ENCODE measurements at regions not wholly inside any gene's neighbourhood (a gene's known extent, or its start where the extent isn't known, plus 50 kb on each side); places are given as distances from the start of the nearest gene placed in this dataset.

DNA sequence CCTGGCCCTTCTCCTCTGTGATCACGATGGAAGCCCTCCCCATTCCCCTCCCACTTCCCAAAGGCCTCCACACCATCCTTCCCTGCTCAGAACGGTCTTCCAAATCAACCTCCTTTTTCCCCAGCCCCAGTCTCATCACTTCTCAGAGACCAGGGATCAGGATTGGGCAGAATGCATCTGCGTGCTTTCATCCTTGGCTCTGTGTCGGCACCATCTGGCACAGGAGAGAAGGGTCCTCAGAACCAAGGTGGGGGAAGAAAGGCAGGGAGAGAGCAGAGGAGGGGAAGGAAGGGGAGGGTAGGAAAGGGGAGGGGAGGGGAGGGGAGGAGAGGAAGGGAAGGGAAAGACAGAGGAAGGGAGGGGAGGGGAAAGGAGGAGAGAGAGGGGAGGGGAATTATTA is 52.4 kb upstream of the FICD start:
- DNase-seq (ENCODE audit: low spot score), result no peak
- in situ Hi-C loops (cut with MboI; ENCODE audit: low sequenced_read_pairs, unreplicated experiment), result no loop called here

DNA sequence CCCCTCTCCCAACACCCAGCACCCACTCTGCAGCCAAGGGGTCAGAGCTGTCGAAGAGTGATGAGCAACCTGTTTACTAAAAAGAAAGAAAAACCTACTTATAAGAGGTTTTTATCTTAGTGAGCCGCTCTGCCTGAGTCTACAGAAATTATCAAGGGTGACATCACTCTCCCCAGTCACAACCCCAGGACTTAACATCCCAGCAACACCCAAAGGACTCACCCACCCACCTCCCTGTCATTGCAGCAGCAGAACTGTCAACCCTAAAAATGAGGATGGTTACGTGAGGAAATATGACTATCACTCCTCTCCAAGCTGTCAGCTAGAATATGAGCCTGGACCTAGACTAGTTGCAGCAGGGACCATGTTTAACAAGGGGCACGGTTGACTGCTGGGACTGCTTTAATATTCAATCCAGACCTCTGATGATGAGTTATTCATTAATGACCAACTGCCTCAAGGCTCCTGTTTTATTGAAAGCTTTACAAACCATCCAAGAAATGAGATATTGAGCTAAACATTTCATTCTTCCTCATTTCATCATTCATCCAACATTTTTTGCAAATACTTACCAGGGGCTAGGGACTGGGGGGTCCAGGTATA is 53.9 kb upstream of the FICD start:
- no peak for DNase-seq (ENCODE audit: low spot score)
- TF ChIP-seq, protein P1, sequence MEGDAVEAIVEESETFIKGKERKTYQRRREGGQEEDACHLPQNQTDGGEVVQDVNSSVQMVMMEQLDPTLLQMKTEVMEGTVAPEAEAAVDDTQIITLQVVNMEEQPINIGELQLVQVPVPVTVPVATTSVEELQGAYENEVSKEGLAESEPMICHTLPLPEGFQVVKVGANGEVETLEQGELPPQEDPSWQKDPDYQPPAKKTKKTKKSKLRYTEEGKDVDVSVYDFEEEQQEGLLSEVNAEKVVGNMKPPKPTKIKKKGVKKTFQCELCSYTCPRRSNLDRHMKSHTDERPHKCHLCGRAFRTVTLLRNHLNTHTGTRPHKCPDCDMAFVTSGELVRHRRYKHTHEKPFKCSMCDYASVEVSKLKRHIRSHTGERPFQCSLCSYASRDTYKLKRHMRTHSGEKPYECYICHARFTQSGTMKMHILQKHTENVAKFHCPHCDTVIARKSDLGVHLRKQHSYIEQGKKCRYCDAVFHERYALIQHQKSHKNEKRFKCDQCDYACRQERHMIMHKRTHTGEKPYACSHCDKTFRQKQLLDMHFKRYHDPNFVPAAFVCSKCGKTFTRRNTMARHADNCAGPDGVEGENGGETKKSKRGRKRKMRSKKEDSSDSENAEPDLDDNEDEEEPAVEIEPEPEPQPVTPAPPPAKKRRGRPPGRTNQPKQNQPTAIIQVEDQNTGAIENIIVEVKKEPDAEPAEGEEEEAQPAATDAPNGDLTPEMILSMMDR (IDR thresholded peaks at IDR 0.05; ENCODE audit: borderline replicate concordance, control extremely low read depth, extremely low read depth, insufficient read depth, missing control alignments), result no peak
- in situ Hi-C loops (cut with MboI; ENCODE audit: low sequenced_read_pairs, unreplicated experiment), result no loop called here

More for the DNA sequence above, 52.4 kb upstream of the FICD start:
- TF ChIP-seq, protein P1 (IDR thresholded peaks at IDR 0.05; ENCODE audit: borderline replicate concordance, control extremely low read depth, extremely low read depth, insufficient read depth, missing control alignments), result no peak

DNA sequence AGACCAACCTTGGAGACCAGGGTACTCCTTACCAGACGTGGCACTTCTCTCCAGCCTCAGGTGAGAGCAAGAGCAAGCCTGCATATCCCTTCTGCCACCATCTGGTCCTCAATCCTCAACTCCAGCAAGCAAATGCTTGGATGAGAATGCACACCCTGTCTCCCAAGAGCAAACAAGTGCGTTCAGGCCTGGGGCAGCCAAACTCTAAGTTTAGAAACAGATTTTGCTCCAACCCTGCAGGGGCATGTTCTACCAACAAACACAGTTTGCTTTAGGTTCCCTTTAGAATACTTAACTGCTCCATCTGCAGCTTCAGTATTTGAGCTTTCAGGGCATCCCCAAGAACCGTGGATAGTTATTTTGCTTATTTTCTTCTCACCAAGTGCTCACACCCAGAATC is 55.9 kb upstream of the FICD start:
- in situ Hi-C loops (cut with MboI; ENCODE audit: low sequenced_read_pairs, unreplicated experiment), result no loop called here
- TF ChIP-seq, protein P1 (IDR thresholded peaks at IDR 0.05; ENCODE audit: borderline replicate concordance, control extremely low read depth, extremely low read depth, insufficient read depth, missing control alignments), result no peak
- DNase-seq (ENCODE audit: low spot score), result no peak

DNA sequence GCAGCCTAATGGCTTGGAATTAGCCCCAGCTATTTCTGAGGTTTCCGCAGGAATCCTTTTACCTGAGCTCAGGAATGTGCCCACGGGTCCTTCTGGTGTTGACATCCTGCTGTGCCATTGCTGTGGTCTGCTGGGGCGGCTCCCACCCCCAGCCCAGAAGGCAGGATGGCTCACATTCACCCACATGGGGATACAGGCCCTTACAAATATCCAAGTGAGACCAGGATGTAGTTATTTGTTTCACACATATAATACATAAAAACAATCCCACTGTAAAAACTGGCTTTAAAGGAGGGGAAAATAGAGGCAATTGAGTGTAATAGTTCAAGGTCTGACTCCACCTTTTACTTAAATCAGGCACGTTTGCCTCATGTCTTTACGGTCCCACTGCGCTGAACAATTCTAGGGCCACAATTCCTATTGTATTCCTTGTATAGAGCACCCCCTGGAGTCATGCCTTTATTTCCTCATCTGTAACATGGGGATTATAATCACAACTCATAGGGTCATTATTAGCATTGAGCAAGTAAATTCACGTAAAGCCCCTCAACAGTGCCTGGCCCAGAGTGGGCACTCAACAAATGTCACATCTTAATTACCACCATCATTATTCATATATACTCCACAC is 57.2 kb upstream of the FICD start:
- in situ Hi-C loops (cut with MboI; ENCODE audit: low sequenced_read_pairs, unreplicated experiment), result no loop called here
- DNase-seq (ENCODE audit: low spot score), result no peak
- TF ChIP-seq, protein P1 (IDR thresholded peaks at IDR 0.05; ENCODE audit: borderline replicate concordance, control extremely low read depth, extremely low read depth, insufficient read depth, missing control alignments), result no peak

DNA sequence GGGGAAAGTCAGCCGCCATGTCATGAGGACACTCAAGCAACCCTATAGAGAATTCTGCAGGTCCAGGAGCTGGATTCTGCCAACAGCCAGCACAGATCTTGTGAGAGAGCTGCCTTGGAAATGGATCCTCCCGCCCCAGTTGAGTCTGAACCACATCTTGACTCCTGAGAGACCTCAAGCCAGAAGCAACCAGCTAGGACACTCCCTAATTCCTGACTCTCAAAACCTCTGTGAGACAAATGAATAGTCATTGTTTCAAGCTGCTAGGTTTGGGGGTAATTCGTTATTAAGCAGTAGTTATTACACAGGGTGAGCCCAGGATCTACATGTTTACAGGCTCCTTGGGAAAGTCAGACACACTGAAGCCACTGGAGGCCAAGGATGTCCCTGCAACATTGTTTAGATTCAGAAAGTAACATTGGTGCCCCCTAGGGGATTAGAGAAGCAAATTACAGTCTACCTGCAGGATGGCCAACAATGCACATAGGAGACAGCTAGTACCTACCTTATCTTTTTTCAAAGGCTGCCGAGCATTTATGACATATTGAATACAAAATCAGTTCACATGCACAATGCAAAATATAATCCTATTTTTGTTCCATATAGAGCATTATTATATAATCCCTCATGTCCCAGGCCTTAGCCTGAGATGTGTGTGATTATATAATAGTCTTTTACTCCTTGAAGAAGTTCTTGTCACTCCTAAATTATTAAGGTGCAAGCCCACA is 57.9 kb upstream of the FICD start:
- DNase-seq (ENCODE audit: low spot score), result peak; percentile 72
- TF ChIP-seq, protein P1 (IDR thresholded peaks at IDR 0.05; ENCODE audit: borderline replicate concordance, control extremely low read depth, extremely low read depth, insufficient read depth, missing control alignments), result peak; percentile 51
- in situ Hi-C loops (cut with MboI; ENCODE audit: low sequenced_read_pairs, unreplicated experiment), result no loop called here

DNA sequence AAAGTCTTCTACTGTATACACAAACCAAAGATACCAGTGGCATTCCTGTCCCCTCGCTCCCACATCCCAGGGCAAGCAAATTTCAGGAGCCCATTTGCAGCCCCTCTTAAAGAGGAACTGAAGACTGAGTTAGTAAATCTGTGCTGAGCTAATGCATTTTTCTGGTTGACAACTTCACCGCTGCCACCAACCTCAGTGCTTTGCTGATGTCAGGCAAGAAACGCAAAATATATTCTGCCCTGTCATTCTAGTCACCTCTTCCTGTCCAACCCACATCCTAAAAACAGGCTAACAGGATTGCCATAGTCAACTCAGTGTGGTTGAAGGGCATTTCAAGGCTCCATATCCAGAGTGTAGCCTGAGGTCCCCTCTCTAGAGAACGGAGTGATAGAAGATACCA is 59.4 kb upstream of the FICD start:
- in situ Hi-C loops (cut with MboI; ENCODE audit: low sequenced_read_pairs, unreplicated experiment), result no loop called here
- peak; percentile 20 for DNase-seq (ENCODE audit: low spot score)
- TF ChIP-seq, protein P1 (IDR thresholded peaks at IDR 0.05; ENCODE audit: borderline replicate concordance, control extremely low read depth, extremely low read depth, insufficient read depth, missing control alignments), result no peak
